GM19372 (cell line): ENCODE measurements at regions not wholly inside any gene's neighbourhood (a gene's known extent, or its start where the extent isn't known, plus 50 kb on each side); places are given as distances from the start of the nearest gene placed in this dataset.
"Not testable (repeated sequence)": the region's sequence is repeated elsewhere in the genome, so short reads cannot be mapped to it uniquely, and the experiment has no call there.

Source experiments
- ATAC-seq: cut with Tn5 transposase; IDR thresholded peaks from one replicate; pipeline ENCODE4 v1.9.1; 2021; ENCODE audit warnings: mild to moderate bottlenecking, low read depth, moderate library complexity; ENCODE audit not compliant: unreplicated experiment

GRCh38 chr6:151671195-151671594, 136.3 kb upstream of the ESR1 start:
- no peak for ATAC-seq

GRCh38 chr6:151674578-151674977, 132.9 kb upstream of the ESR1 start:
- ATAC-seq = no peak

- ATAC-seq = peak; percentile 93
These were observed 131.6 kb upstream of the ESR1 start for GRCh38 chr6:151675746-151676459.

GRCh38 chr6:151676460-151676945, 131.0 kb upstream of the ESR1 start:
- no peak for ATAC-seq

DNA sequence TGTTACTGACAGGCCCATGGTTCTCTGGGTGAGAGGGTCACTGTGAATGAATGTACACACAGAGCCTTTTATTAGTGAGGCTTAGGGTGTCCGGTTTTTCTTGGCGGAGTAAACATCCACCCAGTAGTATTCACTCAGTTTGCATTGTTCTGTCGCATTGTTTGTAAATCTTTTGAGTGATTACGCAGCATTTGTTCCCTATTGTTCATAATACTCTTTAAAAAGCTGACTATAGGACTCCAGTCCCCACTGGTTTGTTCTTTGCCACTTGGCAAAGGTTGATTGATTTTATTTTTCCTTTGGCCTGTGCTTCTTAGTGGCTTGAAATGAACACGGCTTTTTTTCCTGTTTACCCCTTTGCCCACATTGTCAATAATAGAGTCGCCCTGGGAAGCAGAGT, 130.1 kb upstream of the ESR1 start:
- no peak for ATAC-seq

GRCh38 chr6:151679081-151679480, 128.4 kb upstream of the ESR1 start:
- ATAC-seq = no peak

DNA sequence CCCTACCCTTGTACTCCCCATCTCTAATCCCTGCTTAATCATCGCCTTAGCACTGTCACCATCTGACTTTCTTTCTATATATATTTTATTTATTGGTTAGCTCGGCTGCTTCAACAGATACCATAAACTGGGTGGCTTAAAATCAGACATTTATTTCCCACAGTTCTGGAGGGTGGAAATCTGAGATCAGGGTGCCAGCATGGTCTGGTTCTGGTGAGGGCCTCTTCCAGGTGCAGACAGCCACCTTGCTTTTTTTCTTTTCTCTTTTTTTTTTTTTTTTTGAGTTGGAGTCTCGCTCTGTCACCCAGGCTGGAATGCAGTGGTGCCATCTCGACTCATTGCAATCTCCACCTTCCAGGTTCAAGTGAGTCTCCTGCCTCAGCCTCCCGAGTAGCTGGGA, 127.5 kb upstream of the ESR1 start:
- ATAC-seq = no peak

GRCh38 chr6:151680846-151681432, 126.5 kb upstream of the ESR1 start:
- ATAC-seq = no peak

DNA sequence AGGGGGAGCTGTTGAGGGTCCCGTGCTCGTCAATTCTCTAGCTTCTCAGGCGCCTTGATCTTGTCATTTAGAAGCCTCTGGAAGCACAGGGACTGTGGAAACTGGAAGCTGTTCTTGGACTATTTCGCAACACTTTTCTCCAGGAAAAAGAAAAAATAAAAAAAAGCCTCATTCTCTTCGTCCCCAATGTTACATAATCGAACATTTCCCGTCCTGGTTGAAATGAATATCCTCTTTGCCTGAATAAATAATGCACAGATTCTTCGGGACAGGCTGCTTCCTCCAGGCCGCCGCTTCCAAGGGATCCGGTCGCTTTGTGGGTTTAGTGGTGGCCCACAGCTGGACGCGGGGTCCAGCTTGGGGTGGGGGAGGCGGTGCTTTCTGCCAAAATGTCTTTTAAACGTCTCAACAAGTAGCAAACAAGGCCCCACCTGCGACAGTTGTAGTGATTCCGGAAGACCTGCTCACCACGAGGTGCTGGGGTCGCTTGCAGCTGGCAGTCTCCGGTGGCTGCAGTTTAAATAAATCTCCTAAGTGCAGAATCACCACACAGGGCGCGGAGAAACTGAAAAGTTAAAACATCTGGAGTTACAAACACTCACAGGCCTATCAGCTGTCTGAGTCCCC, 125.9 kb upstream of the ESR1 start:
- ATAC-seq = no peak

- ATAC-seq = no peak
These were observed 125.2 kb upstream of the ESR1 start for GRCh38 chr6:151682251-151682650.

- ATAC-seq = no peak
These were observed 124.6 kb upstream of the ESR1 start for GRCh38 chr6:151682922-151683321.

- no peak for ATAC-seq
These were observed 124.1 kb upstream of the ESR1 start for GRCh38 chr6:151683381-151683780.

DNA sequence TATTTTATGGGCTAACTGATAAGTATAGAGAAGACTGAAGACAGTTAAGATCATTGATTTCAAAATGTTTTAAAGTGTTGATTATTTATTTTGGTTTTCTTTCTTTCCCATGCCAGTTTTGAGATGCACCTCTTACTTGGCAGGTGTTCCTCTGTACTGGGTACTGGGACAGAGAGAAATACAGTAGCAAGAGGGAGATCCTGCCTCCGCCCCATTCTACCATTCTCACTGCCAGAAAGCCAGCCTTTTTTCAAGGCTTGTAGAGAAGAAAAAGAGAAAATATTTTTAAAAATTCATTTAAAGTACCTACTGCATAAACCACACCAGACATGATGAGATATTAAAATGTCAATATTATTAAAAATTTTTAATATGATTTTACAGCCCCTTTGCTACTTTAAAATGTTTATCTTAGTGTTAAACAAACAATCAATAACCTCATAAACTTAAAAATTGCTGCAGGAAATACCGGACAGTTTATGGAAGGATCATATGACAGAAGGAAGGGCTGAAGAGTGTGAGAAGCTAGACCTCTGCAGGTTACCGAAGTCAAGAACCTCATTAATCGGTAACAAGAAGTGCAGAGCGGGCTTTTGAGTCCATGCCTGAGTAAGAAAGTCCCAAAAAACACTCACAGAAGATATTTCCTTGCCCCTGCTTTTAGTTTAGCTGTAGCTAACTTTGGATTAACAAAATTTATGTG, 117.8 kb upstream of the ESR1 start:
- no peak for ATAC-seq

GRCh38 chr6:151690303-151690702, 117.2 kb upstream of the ESR1 start:
- no peak for ATAC-seq

GRCh38 chr6:151690768-151691562, 116.5 kb upstream of the ESR1 start:
- peak; percentile 81 for ATAC-seq

DNA sequence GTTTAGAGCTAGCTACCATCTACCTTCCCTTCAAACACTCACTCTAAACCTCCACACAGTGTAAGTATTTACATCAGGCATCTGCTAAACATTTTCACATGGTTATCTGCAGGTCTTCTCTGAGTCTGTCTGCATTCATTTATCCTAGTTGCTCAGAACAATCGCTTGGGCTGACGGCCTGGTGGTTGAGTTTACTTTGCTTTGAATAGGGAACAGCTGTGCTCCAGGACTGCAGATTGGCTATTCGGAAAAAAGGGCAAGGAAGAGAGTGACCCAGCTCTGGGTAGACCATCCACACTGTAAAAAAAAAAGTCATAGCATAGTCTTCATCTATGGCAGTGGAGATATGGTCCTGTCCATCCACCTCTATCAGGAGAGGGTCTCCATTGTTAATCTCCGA, 115.3 kb upstream of the ESR1 start:
- ATAC-seq = no peak

DNA sequence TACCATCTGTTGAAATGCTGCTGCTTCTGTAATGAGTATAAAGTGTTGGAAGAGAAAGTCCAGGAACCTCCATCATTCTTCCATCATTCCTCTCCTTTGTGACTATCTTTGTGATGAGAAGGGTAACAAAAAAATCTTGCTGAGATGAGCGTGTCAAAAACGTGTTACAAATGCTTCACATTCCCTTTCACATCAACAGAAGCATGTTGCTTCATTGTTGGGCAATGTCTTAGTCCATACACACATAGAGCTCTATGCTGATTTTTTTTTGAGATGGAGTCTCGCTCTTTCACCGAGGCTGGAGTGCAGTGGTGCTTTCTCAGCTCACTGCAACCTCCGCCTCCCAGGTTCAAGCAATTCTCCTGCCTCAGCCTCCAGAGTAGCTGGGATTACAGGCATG, 114.1 kb upstream of the ESR1 start:
- ATAC-seq = no peak

DNA sequence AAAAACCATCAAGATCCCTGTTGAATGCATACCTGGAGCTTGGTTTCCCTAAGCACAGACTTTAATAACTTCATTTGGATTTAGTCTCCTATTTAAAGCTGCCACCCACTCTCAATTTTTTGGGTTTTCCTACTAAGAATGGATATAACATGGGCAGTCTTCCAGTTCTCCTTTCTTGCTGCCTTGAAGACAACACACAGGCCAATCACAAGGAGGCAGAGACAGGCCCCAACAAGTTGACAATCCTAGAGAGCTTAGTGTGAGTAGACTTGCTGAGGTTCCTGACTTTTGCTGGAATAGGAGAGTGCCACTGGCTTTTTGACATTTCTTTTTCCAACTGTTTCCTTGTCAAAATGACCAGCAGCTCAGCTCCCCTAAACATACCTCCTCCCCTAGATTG, 112.3 kb upstream of the ESR1 start:
- no peak for ATAC-seq

GRCh38 chr6:151696302-151696701, 111.2 kb upstream of the ESR1 start:
- not testable (repeated sequence) for ATAC-seq

- ATAC-seq = no peak
These were observed 108.4 kb upstream of the ESR1 start for GRCh38 chr6:151698931-151699700.
